Kidney (tissue), 13 donors: ENCODE measurements at regions not wholly inside any gene's neighbourhood (a gene's known extent, or its start where the extent isn't known, plus 50 kb on each side); places are given as distances from the start of the nearest gene placed in this dataset.

Experiments used
- DNase-seq, 5 donors: peaks; one replicate each; pipeline ENCODE4 v3.0.0-alpha.2; 2013 to 2020
- FAIRE-seq: peaks from 2 replicates; lab custom pipeline; 2012; peaks lifted over from hg19 to GRCh38; lab: Jason Lieb, UNC
- H3K27ac ChIP-seq, 2 donors: one replicate each; pipeline ENCODE4 v1.7.0; 2013; ENCODE audit warnings: low read depth in 2 of 2, low read length in 2 of 2, inconsistent platforms in 1 of 2
- H3K27me3 ChIP-seq: one replicate; pipeline ENCODE4 v1.7.1; 2013; ENCODE audit warnings: low read length, inconsistent platforms; ENCODE audit not compliant: control insufficient read depth, insufficient read depth
- H3K36me3 ChIP-seq, 3 donors: one replicate each; pipeline versions ENCODE4 v1.7.0 to v1.7.1; 2013; ENCODE audit warnings: low read length in 3 of 3, control low read depth in 1 of 3, inconsistent platforms in 1 of 3; ENCODE audit not compliant: insufficient read depth in 3 of 3, control insufficient read depth in 2 of 3
- H3K4me1 ChIP-seq, 3 donors: one replicate each; pipeline versions ENCODE4 v1.7.0 to v1.7.1; 2013; ENCODE audit warnings: low read length in 3 of 3, inconsistent platforms in 1 of 3, low read depth in 1 of 3; ENCODE audit not compliant: control insufficient read depth in 2 of 3, insufficient read depth in 2 of 3
- H3K4me3 ChIP-seq, 3 donors: one replicate each; pipeline versions ENCODE4 v1.7.0 to v1.8.1; 2013; ENCODE audit warnings: low read length in 3 of 3, control low read depth in 1 of 3, inconsistent platforms in 1 of 3
- H3K9ac ChIP-seq, 3 donors: one replicate each; pipeline versions ENCODE4 v1.7.0 to v1.7.1; 2013; ENCODE audit warnings: low read length in 3 of 3, control low read depth in 1 of 3, inconsistent platforms in 1 of 3
- H3K9me3 ChIP-seq, 3 donors: one replicate each; pipeline versions ENCODE4 v1.7.0 to v1.7.1; 2013; ENCODE audit warnings: low read length in 3 of 3, control low read depth in 1 of 3, inconsistent platforms in 1 of 3; ENCODE audit not compliant: control insufficient read depth in 2 of 3, insufficient read depth in 1 of 3
- CTCF ChIP-seq: IDR thresholded peaks from 3 replicates; pipeline ENCODE4 v1.5.1; 2012; ENCODE audit warnings: mild to moderate bottlenecking, moderate library complexity, borderline replicate concordance; ENCODE audit not compliant: insufficient read depth; ENCODE audit errors: extremely low read depth
- intact Hi-C: fragments of 100-400 bp; cut with DNase I; formaldehyde crosslinking; loops from one replicate; pipeline ENCODE4 v1.11.1; 2022
- donor health status: control.
- donor health status: control.
- donor health status: control.
- donor health status: control.
- donor health status: control.
- donor health status: DM: yes; HTN: yes; CAD: no.
- donor health status: Normal renal cell carcinoma (clear cell type).

DNA sequence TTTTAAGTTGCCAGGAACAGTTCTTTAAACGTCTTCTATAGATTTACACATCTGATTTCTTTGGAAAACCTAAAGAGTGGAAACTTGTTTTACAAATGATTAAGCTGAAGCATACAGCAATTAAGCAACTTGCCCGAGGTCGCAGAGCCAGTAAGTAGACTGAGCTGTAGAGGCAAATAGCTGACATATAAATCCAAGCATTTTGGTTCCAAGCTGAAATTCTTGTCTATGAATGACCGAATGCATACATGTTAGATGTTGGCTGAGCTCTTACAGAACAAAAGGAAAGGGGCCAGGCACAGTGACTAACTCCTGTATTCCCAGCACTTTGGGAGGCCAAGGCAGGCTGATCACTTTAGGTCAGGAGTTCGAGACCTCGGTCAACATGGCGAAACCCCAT, 101.8 kb upstream of the SGK1 start:
- H3K4me1 ChIP-seq: peaks cover 0 to 2% (median 0%) of the 10 kb centered on the region in 3 donors
- no peak for TF ChIP-seq CTCF
- peak in 3 of 5 donors; percentile 19 to 69 (median 69) for DNase-seq
- H3K9ac ChIP-seq: no peak overlapping the region
- H3K36me3 ChIP-seq: no peaks in the 10 kb centered on the region
- intact Hi-C loops: no loop called here
- H3K9me3 ChIP-seq: no peaks in the 10 kb centered on the region
- H3K27me3 ChIP-seq: no peaks in the 10 kb centered on the region
- H3K27ac ChIP-seq: no peak overlapping the region
- FAIRE-seq: no peak
- H3K4me3 ChIP-seq: no peak overlapping the region

DNA sequence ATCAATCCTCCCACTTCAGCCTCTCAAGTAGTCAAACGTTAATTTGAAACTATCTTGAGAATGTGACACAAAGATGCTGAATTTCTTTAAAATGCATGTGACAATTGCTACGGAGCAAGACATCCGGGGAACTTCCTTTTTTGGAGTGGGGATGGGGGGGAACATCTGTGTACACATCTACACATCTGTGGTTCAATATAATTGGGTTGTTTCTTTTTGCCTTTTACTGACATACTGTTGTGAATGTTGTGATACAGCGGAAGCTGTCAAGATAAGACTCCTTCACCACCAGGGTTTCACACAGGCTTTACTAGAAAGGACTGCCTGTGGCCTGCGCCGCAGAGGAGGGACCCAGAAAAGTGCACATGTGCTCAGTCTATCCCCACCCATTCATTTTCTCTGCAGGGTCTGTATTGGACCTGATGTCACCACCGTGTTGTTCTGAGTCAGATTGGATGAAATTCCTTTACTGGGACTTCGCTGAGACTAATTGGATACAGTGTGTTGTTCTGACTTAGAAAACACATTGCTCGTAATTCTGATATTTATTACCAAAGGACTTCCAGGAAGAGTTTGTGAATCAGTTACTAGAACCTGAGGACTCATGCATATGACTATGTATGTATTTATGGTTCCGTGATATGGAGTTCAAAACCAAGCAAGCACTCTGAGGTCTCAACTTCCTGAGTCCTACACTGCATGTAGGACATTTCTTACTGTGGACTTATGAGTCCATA, 98.7 kb upstream of the SGK1 start:
- Histone ChIP-seq H3K27ac (no peak overlapping the region), H3K9me3 (no peaks in the 10 kb centered on the region), H3K4me1 (peaks cover 0 to 2% (median 0%) of the 10 kb centered on the region in 3 donors), H3K4me3 (no peak overlapping the region), H3K36me3 (no peaks in the 10 kb centered on the region), H3K9ac (no peak overlapping the region), H3K27me3 (no peaks in the 10 kb centered on the region)
- DNase-seq: no peak
- TF ChIP-seq CTCF: no peak
- intact Hi-C loops: no loop called here
- no peak for FAIRE-seq

GRCh38 chr6:134415656-134416055, 97.7 kb upstream of the SGK1 start:
- intact Hi-C loops: no loop called here
- Histone ChIP-seq H3K27me3 (no peaks in the 10 kb centered on the region), H3K9me3 (no peaks in the 10 kb centered on the region), H3K4me1 (peaks cover 0 to 2% (median 0%) of the 10 kb centered on the region in 3 donors), H3K36me3 (no peaks in the 10 kb centered on the region), H3K9ac (no peak overlapping the region), H3K27ac (no peak overlapping the region), H3K4me3 (no peak overlapping the region)
- DNase-seq (no peak), FAIRE-seq (no peak)
- no peak for TF ChIP-seq CTCF
